ENCODE measurements at regions not wholly inside any gene's neighbourhood (a gene's known extent, or its start where the extent isn't known, plus 50 kb on each side); places are given as distances from the start of the nearest gene placed in this dataset.

GRCh38 chr7:17560516-17560915, 262.1 kb downstream of the AHR start:
- TF ChIP-seq CTCF (IDR thresholded peaks at IDR 0.05; ENCODE audit: low read depth, low read length) (no peak), EZH2phosphoT487 (IDR thresholded peaks at IDR 0.05; ENCODE audit: low read depth) (no peak)
